IPS-18c (cell line): ENCODE measurements at regions not wholly inside any gene's neighbourhood (a gene's known extent, or its start where the extent isn't known, plus 50 kb on each side); places are given as distances from the start of the nearest gene placed in this dataset.

Source experiments
- H3K4me3 ChIP-seq: 2 replicates; pipeline ENCODE4 v1.7.0; 2013; ENCODE audit warnings: low read depth, mild to moderate bottlenecking, low read length, moderate library complexity; ENCODE audit not compliant: insufficient read depth
- H3K9me3 ChIP-seq: one replicate; pipeline ENCODE4 v1.6.1; 2013; ENCODE audit warnings: mild to moderate bottlenecking, low read length, moderate library complexity; ENCODE audit not compliant: control insufficient read depth, insufficient read depth

- no peaks in the 10 kb centered on the region for H3K9me3 ChIP-seq
- H3K4me3 ChIP-seq: no peak overlapping the region
Measured at GRCh38 chr5:5009240-5009639, 130.9 kb upstream of the ADAMTS16 start.

- Histone ChIP-seq H3K4me3 (no peak overlapping the region), H3K9me3 (no peaks in the 10 kb centered on the region)
Measured at GRCh38 chr5:5011151-5011550, 129.0 kb upstream of the ADAMTS16 start.

DNA sequence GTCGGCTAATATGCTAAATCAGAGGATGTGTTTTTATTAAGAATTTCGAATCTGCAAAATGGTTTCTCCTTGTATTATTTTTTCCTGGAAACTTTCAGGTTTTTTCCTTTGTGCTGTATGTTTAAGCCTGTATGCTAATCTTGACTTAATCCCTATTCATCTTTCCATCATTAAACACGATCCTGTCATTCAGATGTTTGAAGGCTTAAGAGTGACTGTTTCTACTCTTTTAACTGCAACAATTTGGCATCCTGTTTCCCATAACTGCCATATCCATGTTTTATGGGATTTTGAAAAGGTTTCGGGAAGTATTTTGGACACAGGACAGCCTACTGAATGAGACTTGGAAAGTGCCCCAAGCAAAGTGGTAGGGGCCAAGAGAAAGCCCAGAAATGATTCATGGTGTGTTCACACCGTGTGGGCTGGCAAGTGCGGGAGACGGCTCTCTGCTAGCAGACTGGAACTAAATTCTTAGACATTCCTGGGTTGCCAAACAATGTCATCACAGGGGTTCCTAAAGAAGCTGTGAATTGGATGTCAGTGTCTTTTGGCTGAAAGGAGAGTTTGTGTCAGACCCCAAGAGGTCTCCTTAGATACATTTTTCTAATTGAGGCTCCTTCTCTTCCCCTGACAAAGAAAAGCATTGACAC lies 125.4 kb upstream of the ADAMTS16 start:
- Histone ChIP-seq H3K9me3 (no peaks in the 10 kb centered on the region), H3K4me3 (no peak overlapping the region)

- Histone ChIP-seq H3K9me3 (no peaks in the 10 kb centered on the region), H3K4me3 (no peak overlapping the region)
Measured at GRCh38 chr5:5017827-5018577, 122.1 kb upstream of the ADAMTS16 start.

- no peak overlapping the region for H3K4me3 ChIP-seq
- no peaks in the 10 kb centered on the region for H3K9me3 ChIP-seq
Measured at GRCh38 chr5:5018578-5018970, 121.6 kb upstream of the ADAMTS16 start.

DNA sequence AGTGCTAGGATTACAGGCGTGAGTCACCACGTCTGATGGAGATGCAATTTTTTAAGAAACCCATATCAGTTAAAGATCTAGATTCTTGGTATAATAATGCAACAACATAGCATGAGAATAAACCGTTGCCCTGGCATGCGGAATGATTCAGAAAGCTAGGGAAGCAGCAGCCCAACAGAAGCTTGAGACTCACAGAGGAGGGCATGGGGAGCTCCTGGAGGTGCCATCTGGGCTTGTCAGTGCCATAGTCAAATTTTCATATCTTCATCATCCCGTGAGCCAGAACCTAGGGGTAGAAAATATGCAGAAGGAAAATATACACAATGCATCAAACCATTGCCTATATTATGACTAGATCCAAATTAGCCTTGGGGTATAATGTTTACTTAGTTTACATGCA lies 118.7 kb upstream of the ADAMTS16 start:
- Histone ChIP-seq H3K4me3 (no peak overlapping the region), H3K9me3 (no peaks in the 10 kb centered on the region)

DNA sequence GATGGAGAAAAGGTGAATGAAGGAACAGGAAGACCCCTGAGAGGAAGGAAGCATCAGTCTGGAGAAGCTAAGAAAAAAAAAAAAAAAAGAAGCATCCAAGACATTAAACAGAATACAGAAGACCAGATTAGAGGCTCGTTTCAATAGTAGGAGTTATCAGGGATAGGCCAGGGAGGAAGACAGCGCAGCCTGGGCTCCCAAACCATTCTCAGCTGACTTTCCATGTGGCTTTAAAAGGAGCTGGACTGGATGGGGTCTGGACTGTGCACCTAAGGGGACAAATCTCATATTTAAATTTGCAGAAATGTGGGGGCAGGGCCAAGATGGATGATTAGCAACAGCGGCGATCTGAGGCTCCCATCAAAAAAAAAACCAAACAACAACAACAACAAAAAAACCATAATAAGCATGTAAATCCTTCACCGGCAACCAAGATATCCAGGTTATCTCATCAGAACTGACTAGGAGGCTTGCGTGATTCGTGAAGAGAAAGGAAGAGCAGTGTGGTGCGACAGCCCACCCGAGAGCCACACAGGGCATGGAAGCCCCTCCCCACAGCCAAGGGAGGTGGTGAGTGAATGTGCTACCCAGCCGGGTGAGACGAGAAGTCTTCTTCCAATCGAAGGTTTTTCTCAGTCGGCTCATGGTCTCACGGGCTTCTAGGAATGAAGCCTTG lies 114.9 kb upstream of the ADAMTS16 start:
- no peak overlapping the region for H3K4me3 ChIP-seq
- no peaks in the 10 kb centered on the region for H3K9me3 ChIP-seq

- Histone ChIP-seq H3K4me3 (no peak overlapping the region), H3K9me3 (no peaks in the 10 kb centered on the region)
Measured at GRCh38 chr5:5025774-5026408, 114.2 kb upstream of the ADAMTS16 start.

DNA sequence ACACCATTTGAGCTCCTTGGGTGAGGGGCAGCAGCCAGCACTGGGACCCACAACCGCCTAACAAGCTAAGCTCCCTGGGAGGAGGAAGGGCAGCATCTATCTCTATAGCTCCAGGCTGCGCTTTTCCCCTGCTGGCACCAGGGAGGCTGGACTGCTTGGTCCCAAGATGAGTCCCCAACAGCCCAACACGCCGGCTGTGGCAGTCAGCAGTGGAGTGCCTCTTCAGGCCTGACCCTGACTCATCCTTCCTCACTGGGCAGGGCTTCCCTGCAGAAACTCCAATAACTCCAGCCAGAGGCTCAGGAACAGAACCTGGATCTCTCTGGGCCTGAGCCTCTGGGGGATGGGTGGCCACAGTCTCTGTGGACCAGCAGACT lies 113.7 kb upstream of the ADAMTS16 start:
- H3K4me3 ChIP-seq: no peak overlapping the region
- no peaks in the 10 kb centered on the region for H3K9me3 ChIP-seq

DNA sequence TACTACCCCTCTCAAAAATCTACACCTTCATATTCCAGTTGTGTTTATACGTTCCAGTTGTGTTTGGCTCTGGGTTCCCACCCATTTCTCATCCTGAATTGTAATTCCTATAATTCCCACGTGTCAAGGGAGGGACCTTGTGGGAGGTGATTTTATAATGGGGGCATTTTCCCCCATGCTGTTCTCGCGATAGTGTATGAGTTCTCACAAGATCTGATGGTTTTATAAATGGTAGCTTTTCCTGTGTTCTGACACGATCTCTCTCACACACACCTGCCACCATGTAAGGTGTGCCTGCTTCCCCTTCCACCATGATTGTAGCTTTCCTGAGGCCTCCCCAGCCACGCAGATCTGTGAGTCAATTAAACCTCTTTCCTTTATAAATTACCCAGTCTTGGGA lies 108.5 kb upstream of the ADAMTS16 start:
- Histone ChIP-seq H3K9me3 (no peaks in the 10 kb centered on the region), H3K4me3 (no peak overlapping the region)

DNA sequence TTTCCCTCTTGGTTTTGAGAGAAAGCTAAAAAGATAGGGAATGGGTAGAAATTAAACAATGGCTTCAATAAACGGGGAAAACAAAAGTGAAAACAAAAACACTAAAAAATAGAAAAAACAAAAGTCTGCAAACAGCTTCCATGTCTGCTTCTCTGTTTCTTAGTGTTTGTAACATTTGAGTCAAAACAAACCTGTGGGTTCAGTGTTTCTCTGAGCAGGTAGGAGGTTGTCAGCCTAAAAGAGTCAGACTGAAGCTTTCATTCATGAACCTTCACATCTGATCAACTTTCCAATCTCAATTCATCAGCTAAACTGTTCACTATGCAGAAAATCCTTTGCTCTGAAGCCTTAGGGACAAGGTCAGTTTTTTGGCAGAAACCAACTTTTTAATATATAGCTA lies 102.5 kb upstream of the ADAMTS16 start:
- H3K4me3 ChIP-seq: no peak overlapping the region

DNA sequence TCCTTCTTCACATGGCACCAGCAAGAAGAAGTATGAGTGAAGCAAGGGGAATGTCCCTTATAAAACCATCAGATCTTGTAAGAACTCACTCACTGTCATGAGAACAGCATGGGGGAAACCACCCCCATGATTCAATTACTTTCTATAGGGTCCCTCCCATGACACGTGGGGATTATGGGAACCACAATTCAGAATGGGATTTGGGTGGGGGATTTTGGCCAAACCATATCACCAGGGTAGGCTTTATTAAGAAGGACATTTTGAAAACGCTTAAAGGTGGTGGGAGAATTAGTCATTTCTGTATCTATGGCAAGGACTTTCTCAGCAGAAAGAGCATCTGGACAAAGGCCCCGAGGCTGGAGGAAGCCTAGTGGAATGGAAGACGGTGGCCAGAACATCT lies 100.2 kb upstream of the ADAMTS16 start:
- H3K4me3 ChIP-seq: no peak overlapping the region
- no peaks in the 10 kb centered on the region for H3K9me3 ChIP-seq

More for the DNA sequence above, 102.5 kb upstream of the ADAMTS16 start:
- no peaks in the 10 kb centered on the region for H3K9me3 ChIP-seq

GRCh38 chr5:5040712-5041111 lies 99.4 kb upstream of the ADAMTS16 start:
- Histone ChIP-seq H3K9me3 (no peaks in the 10 kb centered on the region), H3K4me3 (no peak overlapping the region)

DNA sequence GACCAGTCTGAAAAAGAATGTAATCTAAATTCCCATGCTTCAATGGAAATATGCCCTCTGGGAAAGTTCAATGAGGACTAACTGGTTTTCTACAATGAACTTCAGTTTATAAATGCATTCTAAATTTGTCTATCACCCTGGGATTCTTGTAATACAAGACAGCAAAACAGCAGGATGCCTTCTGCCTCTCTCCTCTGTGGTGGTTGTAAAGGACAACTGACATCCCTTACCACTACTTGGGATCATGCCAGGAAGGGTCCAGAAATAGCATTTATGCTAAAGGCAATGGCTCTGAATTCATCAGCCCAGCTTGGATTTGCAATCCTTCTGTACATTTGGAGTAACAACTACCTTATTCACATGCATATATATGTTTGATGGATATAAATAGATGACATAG lies 97.3 kb upstream of the ADAMTS16 start:
- Histone ChIP-seq H3K4me3 (no peak overlapping the region), H3K9me3 (no peaks in the 10 kb centered on the region)

DNA sequence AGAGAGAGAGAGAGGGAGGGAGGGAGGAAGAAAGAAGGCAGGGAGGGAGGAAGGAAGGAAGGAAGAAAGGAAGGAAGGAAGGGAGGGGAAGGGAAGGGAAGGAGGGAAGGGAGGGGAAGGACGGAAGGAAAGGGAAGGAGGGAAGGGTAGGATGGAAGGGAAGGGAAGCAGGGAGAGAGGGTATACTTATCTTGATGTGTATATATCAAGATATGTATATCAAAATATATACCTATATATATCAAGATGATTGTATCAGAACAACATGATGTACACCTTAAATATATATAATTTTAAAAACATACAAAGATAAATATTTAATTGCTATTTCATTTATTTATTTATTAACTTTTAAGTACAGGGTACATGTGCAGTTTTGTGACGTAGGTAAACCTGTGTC lies 96.8 kb upstream of the ADAMTS16 start:
- Histone ChIP-seq H3K9me3 (no peaks in the 10 kb centered on the region), H3K4me3 (no peak overlapping the region)

DNA sequence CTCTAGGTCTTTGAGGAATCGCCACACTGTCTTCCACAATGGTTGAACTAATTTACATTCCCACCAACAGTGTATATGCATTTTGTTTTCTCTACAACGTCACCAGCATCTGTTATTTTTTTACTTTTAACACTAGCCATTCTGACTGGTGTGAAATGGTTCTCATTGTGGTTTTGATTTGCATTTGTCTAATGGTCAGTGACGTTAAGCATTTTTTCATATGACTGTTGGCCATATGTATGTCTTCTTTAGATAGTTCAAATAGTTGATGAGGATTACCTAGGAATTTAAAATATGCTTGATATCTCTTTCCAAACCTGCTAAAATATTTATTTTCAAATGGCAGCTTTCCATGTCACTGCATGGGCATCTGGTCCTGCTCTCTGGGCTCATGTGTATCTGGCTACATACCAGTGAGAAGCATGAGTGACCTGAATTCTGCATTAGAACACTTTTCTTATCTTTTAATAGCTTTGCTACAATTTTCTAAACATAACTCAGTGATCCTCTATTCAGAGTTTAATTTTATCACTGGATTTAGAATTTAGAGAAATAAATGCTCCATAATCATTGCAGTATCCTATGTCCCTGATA lies 95.8 kb upstream of the ADAMTS16 start:
- Histone ChIP-seq H3K9me3 (no peaks in the 10 kb centered on the region), H3K4me3 (no peak overlapping the region)

GRCh38 chr5:5046680-5047502 lies 93.2 kb upstream of the ADAMTS16 start:
- Histone ChIP-seq H3K9me3 (no peaks in the 10 kb centered on the region), H3K4me3 (no peak overlapping the region)
